Hematopoietic multipotent progenitor cell treated with erythropoietin and hydrocortisone succinate and interleukin-3 and kit ligand, for 17 days (in vitro differentiated cells): ENCODE measurements at regions not wholly inside any gene's neighbourhood (a gene's known extent, or its start where the extent isn't known, plus 50 kb on each side); places are given as distances from the start of the nearest gene placed in this dataset.

Experiments used
- DNase-seq: peaks from one replicate; pipeline ENCODE4 v3.0.0-alpha.2; 2015; ENCODE audit warnings: low spot score

DNA sequence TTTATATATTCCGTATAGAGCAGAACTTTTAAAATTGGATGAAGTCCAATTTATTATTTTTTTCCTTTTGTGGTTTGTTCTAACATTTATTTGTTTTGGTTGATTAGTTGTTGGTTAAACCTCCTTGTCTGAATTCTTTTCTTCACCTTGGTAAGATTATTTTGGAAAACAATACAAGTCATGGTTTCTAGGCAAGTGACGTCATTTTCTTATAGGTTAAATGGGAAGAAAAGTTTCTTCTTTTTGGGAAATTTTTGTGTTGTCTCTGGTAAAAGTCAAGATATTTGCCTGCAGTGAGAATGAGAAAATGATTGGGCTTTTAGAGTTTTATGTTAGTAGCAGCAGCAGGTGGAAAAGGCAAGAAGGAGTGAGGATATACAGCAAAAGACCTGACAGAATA, 197.9 kb downstream of the OTOR start:
- DNase-seq = no peak

GRCh38 chr20:16947479-16947878, 199.3 kb downstream of the OTOR start:
- DNase-seq = no peak

DNA sequence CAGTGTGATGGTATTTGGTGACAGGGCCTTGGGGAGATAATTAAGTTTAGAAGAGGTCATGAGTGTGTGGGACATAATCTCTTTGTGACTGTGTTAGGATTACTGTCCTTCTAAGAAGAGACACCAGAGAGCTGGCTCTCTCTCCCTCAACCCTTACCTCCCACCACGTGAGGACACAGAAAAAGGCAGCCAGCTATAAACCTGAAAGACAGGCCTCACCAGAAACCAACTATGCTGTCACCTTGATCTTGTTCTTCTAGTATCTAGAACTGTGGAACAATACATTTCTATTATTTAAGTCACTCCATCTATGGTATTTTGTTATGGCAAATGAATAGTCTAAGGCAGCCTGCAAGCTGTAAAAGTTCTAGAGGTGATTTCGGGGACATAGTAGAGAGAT, 203.7 kb downstream of the OTOR start:
- DNase-seq = no peak

- DNase-seq = no peak
These were observed 204.8 kb downstream of the OTOR start for GRCh38 chr20:16952965-16953364.

GRCh38 chr20:16953858-16954257, 205.7 kb downstream of the OTOR start:
- no peak for DNase-seq

- no peak for DNase-seq
These were observed 207.3 kb downstream of the OTOR start for GRCh38 chr20:16955462-16955861.

DNA sequence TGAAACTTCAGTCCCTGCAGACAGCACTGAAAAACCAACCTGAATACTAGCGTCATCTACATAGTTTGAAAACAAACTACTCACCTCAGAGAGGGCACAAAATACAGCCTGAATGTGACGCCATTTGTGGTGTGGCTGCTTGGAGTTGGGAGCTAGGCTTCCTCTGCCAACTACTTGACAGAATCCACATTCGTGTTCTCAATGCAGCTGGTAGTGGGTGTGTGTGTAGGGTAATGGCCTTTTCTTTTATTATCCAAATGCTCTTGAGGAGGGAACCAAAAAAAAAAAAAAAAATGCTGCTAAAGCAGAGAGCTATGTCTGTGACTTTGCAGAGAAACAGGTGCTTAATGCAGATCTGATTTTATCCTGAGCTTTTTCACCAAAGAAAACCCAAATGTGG, 207.8 kb downstream of the OTOR start:
- no peak for DNase-seq

DNA sequence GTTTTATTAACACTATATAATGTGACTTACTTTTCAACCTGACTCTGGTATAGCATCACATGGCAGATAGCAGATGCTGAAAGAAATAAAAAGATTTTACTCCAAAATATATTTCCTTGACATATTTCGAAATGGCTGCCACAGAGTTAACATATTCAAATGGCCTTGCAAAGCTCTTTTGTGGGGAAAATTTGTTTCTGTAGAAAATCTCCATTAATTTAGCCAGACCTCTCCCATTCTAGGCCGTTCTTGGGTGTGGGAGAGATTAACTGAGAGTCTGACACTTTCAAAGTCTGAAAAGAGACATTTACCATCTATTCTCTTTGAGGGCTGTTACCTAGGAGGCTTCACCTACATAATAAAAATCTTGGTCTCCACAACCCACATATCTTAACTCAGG, 217.2 kb downstream of the OTOR start:
- DNase-seq = no peak

GRCh38 chr20:16966276-16966880, 218.2 kb downstream of the OTOR start:
- DNase-seq = no peak

DNA sequence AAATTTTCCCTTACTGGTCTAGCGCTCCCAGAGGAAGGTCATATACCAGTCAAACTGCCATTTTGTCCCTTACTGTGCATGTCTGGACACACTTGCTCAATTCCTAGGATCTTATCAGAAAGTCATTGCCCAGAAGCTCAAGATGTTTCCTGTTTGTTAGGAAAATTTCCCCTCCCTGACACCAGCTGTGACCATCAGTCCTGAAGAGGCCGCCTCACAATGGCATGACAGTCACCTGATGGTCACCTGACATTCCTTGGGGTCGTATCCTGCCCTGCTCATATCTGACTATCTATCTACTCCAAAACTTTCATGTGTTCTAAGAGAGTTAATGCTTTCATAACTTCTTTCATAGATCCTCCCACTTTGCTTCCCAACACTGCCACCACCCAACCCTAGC, 219.9 kb downstream of the OTOR start:
- DNase-seq = no peak

DNA sequence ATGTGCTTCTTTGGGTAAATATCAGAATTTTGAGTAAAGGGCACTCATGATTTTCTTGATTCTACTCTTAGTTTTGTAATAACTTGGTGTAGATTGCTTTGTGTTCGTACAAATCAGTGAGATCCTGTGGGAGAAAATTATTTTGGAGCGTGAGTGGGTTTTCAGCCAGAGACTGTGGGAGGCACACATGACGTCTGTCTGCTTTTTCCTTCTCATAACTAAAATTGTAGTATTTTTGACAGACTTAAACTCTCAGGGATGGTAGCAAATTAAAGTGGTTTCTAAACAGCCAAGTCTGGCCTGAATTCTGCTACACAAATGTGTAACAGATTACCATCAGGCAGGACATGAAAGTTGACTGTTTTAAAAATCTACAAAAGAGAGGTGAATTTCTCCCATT, 222.6 kb downstream of the OTOR start:
- no peak for DNase-seq

GRCh38 chr20:16974080-16974854, 226.1 kb downstream of the OTOR start:
- no peak for DNase-seq

- DNase-seq = no peak
These were observed 226.7 kb downstream of the OTOR start for GRCh38 chr20:16974855-16975162.

- no peak for DNase-seq
These were observed 227.5 kb downstream of the OTOR start for GRCh38 chr20:16975682-16976081.

DNA sequence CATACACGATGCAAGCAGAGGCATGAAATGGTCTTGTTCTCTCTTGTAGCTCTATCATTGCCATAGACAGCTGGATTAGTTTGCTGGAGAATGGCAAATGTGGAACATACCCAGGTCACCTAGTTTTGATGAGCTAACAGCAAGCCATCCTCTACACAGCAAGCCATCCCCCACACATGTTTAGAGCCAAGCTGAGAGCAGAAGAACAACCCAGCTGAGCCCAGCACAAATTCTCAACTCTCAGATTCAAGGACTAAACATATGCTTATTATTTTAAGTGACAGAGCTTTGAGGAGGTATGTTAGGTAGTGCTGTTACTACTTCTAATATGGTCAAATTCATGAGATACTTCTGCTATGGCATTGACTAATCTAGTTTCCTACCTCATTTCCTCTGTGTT, 230.3 kb downstream of the OTOR start:
- DNase-seq = no peak

DNA sequence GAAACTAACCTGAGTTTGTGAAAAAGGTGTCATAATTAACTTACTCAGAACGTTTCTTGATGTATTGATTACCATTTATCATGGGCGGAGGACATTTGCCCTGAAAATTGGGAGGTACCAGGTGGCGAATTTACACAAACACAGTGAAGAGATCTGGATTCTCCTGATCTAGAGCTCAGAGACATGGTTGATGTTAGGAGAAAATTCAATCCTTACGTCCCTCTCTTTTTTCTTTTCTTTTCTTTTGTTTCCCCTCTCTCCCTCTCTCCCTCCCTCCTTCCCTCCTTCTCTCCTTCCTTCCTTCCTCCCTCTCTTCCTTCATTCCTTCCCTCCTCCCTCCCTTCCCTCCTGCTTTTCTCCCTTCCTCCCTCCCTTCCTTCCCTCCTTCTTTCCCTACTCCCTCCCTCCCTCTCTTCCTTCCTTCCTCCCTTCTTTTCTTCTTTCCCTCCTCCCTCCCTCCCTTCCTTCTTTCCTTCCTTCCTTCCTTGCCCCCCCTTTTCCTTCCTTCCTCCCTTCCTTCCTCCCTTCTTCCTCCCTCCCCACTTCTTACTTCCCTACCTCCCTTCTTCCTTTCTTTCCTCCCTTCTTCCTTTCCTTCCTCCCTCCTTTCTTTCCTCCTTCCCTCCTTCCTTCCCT, 234.1 kb downstream of the OTOR start:
- DNase-seq = no peak

- DNase-seq = no peak
These were observed 236.3 kb downstream of the OTOR start for GRCh38 chr20:16984481-16984880.

GRCh38 chr20:17003170-17003870, 223.5 kb upstream of the PCSK2 start:
- DNase-seq = no peak

- DNase-seq = no peak
These were observed 216.7 kb upstream of the PCSK2 start for GRCh38 chr20:17010181-17010580.

DNA sequence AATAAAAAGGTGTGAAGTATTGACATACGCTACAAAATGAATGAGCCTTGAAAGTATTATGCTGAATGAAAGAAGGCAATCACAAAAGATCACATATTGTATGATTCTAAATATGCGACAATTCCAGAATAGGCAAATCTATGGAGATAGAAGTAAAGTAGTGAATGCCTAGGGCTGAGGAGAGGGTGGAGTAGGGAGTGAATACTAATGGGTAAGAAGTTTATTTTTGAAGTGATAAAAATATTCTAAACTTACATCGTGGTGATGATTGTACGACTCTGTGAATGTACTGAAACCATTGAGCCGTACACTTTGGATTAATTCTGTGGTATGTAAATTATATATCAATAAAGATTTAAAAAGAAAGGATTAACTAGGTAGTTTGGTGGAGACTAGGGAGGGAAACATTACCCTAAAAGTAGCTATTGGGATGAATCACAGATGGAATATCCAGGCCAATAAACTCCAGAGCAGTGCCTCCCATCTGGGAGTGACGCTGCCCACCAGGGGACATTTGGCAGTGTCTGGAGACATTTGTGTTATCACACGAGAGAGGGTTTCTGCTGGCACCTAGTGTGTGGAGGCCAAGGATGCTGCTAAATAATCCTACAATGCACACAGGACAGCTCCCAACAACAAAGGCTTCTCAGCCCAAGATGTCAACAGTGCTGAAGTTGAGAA, 214.2 kb upstream of the PCSK2 start:
- DNase-seq = no peak

- no peak for DNase-seq
These were observed 212.6 kb upstream of the PCSK2 start for GRCh38 chr20:17014217-17014616.

DNA sequence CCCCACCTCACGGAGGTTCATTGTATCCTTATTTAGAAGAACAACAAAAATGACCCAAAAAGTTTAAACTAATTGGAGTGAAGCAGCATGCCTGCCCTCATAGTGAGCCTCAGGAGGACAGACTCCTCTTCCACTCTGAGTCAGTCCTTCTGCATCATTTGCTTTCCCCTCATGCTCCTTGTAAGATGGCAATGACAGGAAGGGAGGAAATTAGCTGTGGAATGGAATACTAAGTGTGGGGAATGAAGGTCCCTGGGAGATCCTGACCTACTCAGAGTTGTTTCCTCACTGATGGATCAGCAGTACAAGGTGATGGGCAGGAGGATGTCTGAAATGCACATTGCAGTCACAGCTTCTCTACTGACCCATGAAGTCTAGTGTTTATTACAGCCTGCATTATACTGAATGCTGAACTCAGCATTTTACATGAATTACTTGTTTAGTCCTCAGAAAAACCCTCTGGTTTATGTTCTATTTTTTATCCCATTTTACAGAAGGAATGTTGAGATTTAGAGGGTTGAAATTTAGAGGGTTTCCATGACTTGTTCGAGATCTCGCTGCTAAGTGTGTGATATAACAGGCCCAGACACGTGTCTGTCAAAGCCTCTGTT, 212.0 kb upstream of the PCSK2 start:
- DNase-seq = no peak
